ENCODE measurements at regions not wholly inside any gene's neighbourhood (a gene's known extent, or its start where the extent isn't known, plus 50 kb on each side); places are given as distances from the start of the nearest gene placed in this dataset.

- no peak overlapping the region for H3K4me3 ChIP-seq (ENCODE audit: low read length)
- H3K4me1 ChIP-seq (ENCODE audit: low read length): no peaks in the 10 kb centered on the region
- TF ChIP-seq EZH2phosphoT487 (IDR thresholded peaks at IDR 0.05; ENCODE audit: low read depth) (no peak), CTCF (IDR thresholded peaks at IDR 0.05; ENCODE audit: low read depth, low read length) (no peak)
- no peaks in the 10 kb centered on the region for H3K36me3 ChIP-seq (replicated peaks; ENCODE audit: low read depth, low read length)
- no peak overlapping the region for H3K27ac ChIP-seq (ENCODE audit: low read length)
- no peaks in the 10 kb centered on the region for H3K79me2 ChIP-seq (ENCODE audit: low read length)
- no peaks in the 10 kb centered on the region for H3K27me3 ChIP-seq (ENCODE audit: low read depth, low read length)
- H2AFZ ChIP-seq (ENCODE audit: low read depth, low read length): no peak overlapping the region
- no peaks in the 10 kb centered on the region for H4K20me1 ChIP-seq (ENCODE audit: insufficient read depth, low read length)
- H3K9ac ChIP-seq (ENCODE audit: low read length): no peak overlapping the region
- no peaks in the 10 kb centered on the region for H3K9me3 ChIP-seq (ENCODE audit: insufficient read depth, low read length)
- no peak overlapping the region for H3K4me2 ChIP-seq (ENCODE audit: low read length)
Measured at GRCh38 chr11:95367726-95368125, 136.7 kb upstream of the SESN3 start.

- Histone ChIP-seq H3K4me1 (ENCODE audit: low read length) (no peaks in the 10 kb centered on the region), H3K79me2 (ENCODE audit: low read length) (no peaks in the 10 kb centered on the region), H2AFZ (ENCODE audit: low read depth, low read length) (no peak overlapping the region), H3K9ac (ENCODE audit: low read length) (no peak overlapping the region), H4K20me1 (ENCODE audit: insufficient read depth, low read length) (no peaks in the 10 kb centered on the region), H3K4me3 (ENCODE audit: low read length) (no peak overlapping the region), H3K4me2 (ENCODE audit: low read length) (no peak overlapping the region), H3K27me3 (ENCODE audit: low read depth, low read length) (no peaks in the 10 kb centered on the region), H3K36me3 (replicated peaks; ENCODE audit: low read depth, low read length) (no peaks in the 10 kb centered on the region), H3K9me3 (ENCODE audit: insufficient read depth, low read length) (no peaks in the 10 kb centered on the region), H3K27ac (ENCODE audit: low read length) (no peak overlapping the region)
- TF ChIP-seq EZH2phosphoT487 (IDR thresholded peaks at IDR 0.05; ENCODE audit: low read depth) (no peak), CTCF (IDR thresholded peaks at IDR 0.05; ENCODE audit: low read depth, low read length) (no peak)
Measured at GRCh38 chr11:95365348-95365747, 134.3 kb upstream of the SESN3 start.

DNA sequence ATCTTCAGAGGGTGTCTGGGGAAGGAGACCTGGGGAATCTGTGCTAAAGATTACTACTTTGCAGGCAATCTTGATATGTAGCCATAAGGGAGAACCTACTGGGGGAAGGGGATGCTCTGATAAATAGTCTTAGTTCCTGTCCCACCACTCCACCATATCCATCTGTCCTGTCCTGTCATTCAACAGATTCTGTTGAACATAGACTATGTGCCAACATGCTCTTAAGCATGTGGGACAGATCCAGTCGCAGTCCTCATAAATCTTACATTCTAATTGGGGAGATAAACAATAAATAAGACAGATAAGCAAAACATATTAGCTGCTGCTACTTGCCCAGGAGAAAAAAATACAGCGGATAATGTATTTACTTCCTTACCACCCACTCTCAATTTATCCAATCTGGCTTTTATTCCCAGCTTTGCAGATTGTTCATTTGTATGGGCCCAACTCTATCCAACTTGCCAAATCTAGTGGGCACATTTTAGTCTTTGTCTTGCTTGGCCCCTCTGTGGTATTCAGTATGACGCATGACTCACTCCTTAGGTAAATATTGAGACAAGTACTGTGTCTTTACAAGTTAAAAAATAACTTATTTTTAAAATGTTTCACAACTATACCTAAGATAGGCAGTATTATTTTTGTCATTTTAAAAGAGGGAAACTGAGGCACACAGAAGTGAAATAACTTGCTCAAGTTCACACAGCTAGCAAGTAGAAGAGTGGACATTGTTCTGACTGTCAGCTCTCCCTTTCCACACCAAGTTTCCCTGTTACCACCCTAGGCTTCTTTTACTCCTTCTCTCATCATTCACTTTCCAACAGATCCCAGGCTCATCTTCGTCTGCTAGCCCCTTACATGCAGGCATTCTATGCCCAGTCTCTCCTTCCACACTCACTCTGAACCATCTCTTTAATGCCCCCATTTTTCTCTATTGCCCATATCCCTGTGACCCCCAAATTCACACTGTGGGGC lies 133.6 kb upstream of the SESN3 start:
- H2AFZ ChIP-seq (ENCODE audit: low read depth, low read length): no peak overlapping the region
- no peak overlapping the region for H3K4me3 ChIP-seq (ENCODE audit: low read length)
- no peak overlapping the region for H3K9ac ChIP-seq (ENCODE audit: low read length)
- H3K4me2 ChIP-seq (ENCODE audit: low read length): no peak overlapping the region
- H3K27ac ChIP-seq (ENCODE audit: low read length): no peak overlapping the region
- no peaks in the 10 kb centered on the region for H4K20me1 ChIP-seq (ENCODE audit: insufficient read depth, low read length)
- no peaks in the 10 kb centered on the region for H3K36me3 ChIP-seq (replicated peaks; ENCODE audit: low read depth, low read length)
- TF ChIP-seq CTCF (IDR thresholded peaks at IDR 0.05; ENCODE audit: low read depth, low read length): no peak
- no peak for TF ChIP-seq EZH2phosphoT487 (IDR thresholded peaks at IDR 0.05; ENCODE audit: low read depth)
- H3K79me2 ChIP-seq (ENCODE audit: low read length): no peaks in the 10 kb centered on the region
- H3K4me1 ChIP-seq (ENCODE audit: low read length): no peaks in the 10 kb centered on the region
- H3K9me3 ChIP-seq (ENCODE audit: insufficient read depth, low read length): no peaks in the 10 kb centered on the region
- H3K27me3 ChIP-seq (ENCODE audit: low read depth, low read length): no peaks in the 10 kb centered on the region

- Histone ChIP-seq H2AFZ (ENCODE audit: low read depth, low read length) (no peak overlapping the region), H4K20me1 (ENCODE audit: insufficient read depth, low read length) (no peaks in the 10 kb centered on the region), H3K79me2 (ENCODE audit: low read length) (no peaks in the 10 kb centered on the region), H3K9ac (ENCODE audit: low read length) (no peak overlapping the region), H3K4me1 (ENCODE audit: low read length) (no peaks in the 10 kb centered on the region), H3K4me3 (ENCODE audit: low read length) (no peak overlapping the region), H3K27me3 (ENCODE audit: low read depth, low read length) (no peaks in the 10 kb centered on the region), H3K36me3 (replicated peaks; ENCODE audit: low read depth, low read length) (no peaks in the 10 kb centered on the region), H3K9me3 (ENCODE audit: insufficient read depth, low read length) (no peaks in the 10 kb centered on the region), H3K27ac (ENCODE audit: low read length) (no peak overlapping the region), H3K4me2 (ENCODE audit: low read length) (no peak overlapping the region)
- no peak for TF ChIP-seq CTCF (IDR thresholded peaks at IDR 0.05; ENCODE audit: low read depth, low read length)
- no peak for TF ChIP-seq EZH2phosphoT487 (IDR thresholded peaks at IDR 0.05; ENCODE audit: low read depth)
Measured at GRCh38 chr11:95363708-95364107, 132.7 kb upstream of the SESN3 start.

All from OCI-LY3 (cell line).